Loucy (cell line): ENCODE measurements at regions not wholly inside any gene's neighbourhood (a gene's known extent, or its start where the extent isn't known, plus 50 kb on each side); places are given as distances from the start of the nearest gene placed in this dataset.

Experiments used
- H2AFZ ChIP-seq: fragments of 200-600 bp; sonication (generic); 2 replicates; pipeline ENCODE4 v1.6.0; 2016; ENCODE audit warnings: antibody characterized with exemption, mild to moderate bottlenecking, low read length, moderate library complexity
- H3F3A ChIP-seq: fragments of 200-600 bp; 2 replicates; pipeline ENCODE4 v1.6.0; 2016; ENCODE audit warnings: antibody characterized with exemption, low read depth, mild to moderate bottlenecking
- H3K27me3 ChIP-seq: fragments of 200-600 bp; sonication (generic); 2 replicates; pipeline ENCODE4 v1.6.1; 2014; ENCODE audit warnings: low read length, mild to moderate bottlenecking; ENCODE audit not compliant: insufficient read depth, poor library complexity, severe bottlenecking
- H3K36me3 ChIP-seq: fragments of 200-600 bp; sonication (generic); 2 replicates; pipeline ENCODE4 v1.6.1; 2016; ENCODE audit warnings: low read length; ENCODE audit not compliant: insufficient read depth
- H3K4me1 ChIP-seq: fragments of 200-600 bp; sonication (generic); 2 replicates; pipeline ENCODE4 v1.5.1; 2014; ENCODE audit warnings: low read length, mild to moderate bottlenecking; ENCODE audit not compliant: insufficient read depth, poor library complexity, severe bottlenecking
- H3K4me2 ChIP-seq: fragments of 200-600 bp; sonication (generic); 2 replicates; pipeline ENCODE4 v1.6.0; 2014; ENCODE audit warnings: antibody characterized with exemption, low read length, low read depth, mild to moderate bottlenecking; ENCODE audit not compliant: poor library complexity, severe bottlenecking
- H3K4me3 ChIP-seq: fragments of 200-600 bp; sonication (generic); 2 replicates; pipeline ENCODE4 v1.5.1; 2014; ENCODE audit warnings: low read length, mild to moderate bottlenecking, mixed read lengths; ENCODE audit not compliant: poor library complexity, severe bottlenecking
- H3K79me2 ChIP-seq: fragments of 200-600 bp; sonication (generic); 2 replicates; pipeline ENCODE4 v1.6.1; 2014; ENCODE audit warnings: low read length; ENCODE audit not compliant: insufficient read depth
- H3K9ac ChIP-seq: fragments of 200-600 bp; sonication (generic); 2 replicates; pipeline ENCODE4 v1.6.0; 2014; ENCODE audit warnings: mild to moderate bottlenecking, low read depth, low read length, moderate library complexity; ENCODE audit not compliant: poor library complexity, severe bottlenecking
- H3K9me2 ChIP-seq: fragments of 200-600 bp; sonication (generic); replicated peaks from 2 replicates; pipeline ENCODE4 v1.6.1; 2016; ENCODE audit warnings: low read depth, low read length, mixed read lengths
- H3K9me3 ChIP-seq: fragments of 200-600 bp; sonication (generic); 2 replicates; pipeline ENCODE4 v1.6.1; 2014; ENCODE audit warnings: mild to moderate bottlenecking, antibody characterized with exemption, low read length, low read depth; ENCODE audit not compliant: insufficient read depth
- H4K20me1 ChIP-seq: fragments of 200-600 bp; sonication (generic); 2 replicates; pipeline ENCODE4 v1.6.0; 2014; ENCODE audit warnings: antibody characterized with exemption, low read length, mild to moderate bottlenecking; ENCODE audit not compliant: insufficient read depth, poor library complexity, severe bottlenecking
- EZH2phosphoT487 ChIP-seq: fragments of 200-600 bp; IDR thresholded peaks from 2 replicates; pipeline ENCODE4 v1.6.1; 2018; ENCODE audit warnings: antibody characterized with exemption, mild to moderate bottlenecking, moderate library complexity, borderline replicate concordance
- TF ChIP-seq, protein P1 (sequence below): fragments of 200-600 bp; sonication (generic); conservative IDR thresholded peaks from 2 replicates; pipeline ENCODE4 v1.5.1; 2014; ENCODE audit warnings: mild to moderate bottlenecking, antibody characterized with exemption, low read length

DNA sequence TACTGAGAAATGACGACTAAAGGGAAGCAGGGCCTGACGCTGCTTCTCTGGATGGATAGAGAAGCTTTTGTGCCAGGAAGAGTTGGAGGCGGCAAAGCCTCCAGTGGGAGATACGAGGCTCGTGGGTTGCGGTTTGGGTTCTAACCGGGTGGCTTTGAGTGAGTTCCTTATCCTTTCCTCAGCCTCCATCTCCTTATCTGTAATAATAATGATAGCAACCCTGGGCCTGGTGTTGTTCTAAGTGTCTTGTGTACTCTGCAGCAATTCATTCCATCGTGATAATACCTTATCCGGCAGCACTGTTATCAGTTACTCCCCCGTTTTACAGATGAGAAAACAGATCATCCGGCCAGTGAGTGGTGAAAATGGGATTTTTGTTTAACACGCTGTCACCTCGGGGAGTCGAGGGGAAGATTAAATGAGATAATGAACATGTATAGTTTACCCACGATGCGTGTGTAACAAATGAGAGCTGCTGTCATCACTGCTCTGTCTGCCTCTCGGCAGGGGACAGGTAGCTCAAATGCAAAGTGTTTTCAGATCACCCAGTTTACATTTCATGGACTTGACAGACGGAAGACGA, 52.0 kb upstream of the LHX1 start:
- no peak overlapping the region for H2AFZ ChIP-seq
- no peaks in the 10 kb centered on the region for H3F3A ChIP-seq

DNA sequence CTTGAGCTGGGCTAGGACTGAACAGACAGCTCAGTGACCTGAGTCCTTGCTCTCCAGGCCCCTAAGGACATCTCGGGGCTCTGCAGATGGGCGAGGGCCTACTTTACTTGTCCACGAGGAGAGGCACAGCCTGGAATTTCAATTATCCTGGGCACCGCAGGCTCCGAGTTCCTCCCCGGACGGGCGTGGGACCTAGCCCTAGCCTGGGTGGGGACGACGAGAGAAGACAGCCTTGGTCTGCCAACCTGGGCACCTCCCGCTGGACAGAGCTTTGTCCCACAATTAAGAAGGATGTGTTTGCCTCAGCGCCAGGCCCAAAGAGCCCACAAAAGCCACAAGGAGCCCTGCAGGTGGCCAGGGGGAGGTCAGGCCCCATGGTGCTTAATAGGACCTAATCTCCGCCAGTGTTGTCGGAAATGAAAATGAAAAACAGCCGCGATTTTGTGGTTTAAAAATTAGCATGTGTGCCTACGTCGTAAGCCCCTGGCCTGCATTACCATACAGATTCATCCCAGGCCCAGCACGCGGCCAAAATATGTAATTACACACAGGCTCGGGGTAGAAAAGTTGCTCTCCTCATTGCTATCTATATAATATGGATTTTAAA, 51.4 kb upstream of the LHX1 start:
- H3K79me2 ChIP-seq, result no peaks in the 10 kb centered on the region
- no peak overlapping the region for H2AFZ ChIP-seq
- H3K9me3 ChIP-seq, result no peaks in the 10 kb centered on the region
- no peak for TF ChIP-seq EZH2phosphoT487
- TF ChIP-seq, protein P1, sequence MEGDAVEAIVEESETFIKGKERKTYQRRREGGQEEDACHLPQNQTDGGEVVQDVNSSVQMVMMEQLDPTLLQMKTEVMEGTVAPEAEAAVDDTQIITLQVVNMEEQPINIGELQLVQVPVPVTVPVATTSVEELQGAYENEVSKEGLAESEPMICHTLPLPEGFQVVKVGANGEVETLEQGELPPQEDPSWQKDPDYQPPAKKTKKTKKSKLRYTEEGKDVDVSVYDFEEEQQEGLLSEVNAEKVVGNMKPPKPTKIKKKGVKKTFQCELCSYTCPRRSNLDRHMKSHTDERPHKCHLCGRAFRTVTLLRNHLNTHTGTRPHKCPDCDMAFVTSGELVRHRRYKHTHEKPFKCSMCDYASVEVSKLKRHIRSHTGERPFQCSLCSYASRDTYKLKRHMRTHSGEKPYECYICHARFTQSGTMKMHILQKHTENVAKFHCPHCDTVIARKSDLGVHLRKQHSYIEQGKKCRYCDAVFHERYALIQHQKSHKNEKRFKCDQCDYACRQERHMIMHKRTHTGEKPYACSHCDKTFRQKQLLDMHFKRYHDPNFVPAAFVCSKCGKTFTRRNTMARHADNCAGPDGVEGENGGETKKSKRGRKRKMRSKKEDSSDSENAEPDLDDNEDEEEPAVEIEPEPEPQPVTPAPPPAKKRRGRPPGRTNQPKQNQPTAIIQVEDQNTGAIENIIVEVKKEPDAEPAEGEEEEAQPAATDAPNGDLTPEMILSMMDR, result no peak
- no peaks in the 10 kb centered on the region for H3K36me3 ChIP-seq
- no peaks in the 10 kb centered on the region for H3K4me1 ChIP-seq
- no peak overlapping the region for H3K4me3 ChIP-seq
- H3F3A ChIP-seq, result no peaks in the 10 kb centered on the region
- H3K9me2 ChIP-seq, result no peaks in the 10 kb centered on the region
- no peak overlapping the region for H3K9ac ChIP-seq
- no peak overlapping the region for H3K4me2 ChIP-seq
- H3K27me3 ChIP-seq, result no peaks in the 10 kb centered on the region
- no peaks in the 10 kb centered on the region for H4K20me1 ChIP-seq

More for the DNA sequence above, 52.0 kb upstream of the LHX1 start:
- H3K4me2 ChIP-seq, result no peak overlapping the region
- no peaks in the 10 kb centered on the region for H3K9me2 ChIP-seq
- H3K4me3 ChIP-seq, result no peak overlapping the region
- no peak for TF ChIP-seq EZH2phosphoT487
- TF ChIP-seq, protein P1, result no peak
- no peaks in the 10 kb centered on the region for H3K36me3 ChIP-seq
- no peaks in the 10 kb centered on the region for H4K20me1 ChIP-seq
- no peaks in the 10 kb centered on the region for H3K9me3 ChIP-seq
- H3K4me1 ChIP-seq, result no peaks in the 10 kb centered on the region
- H3K27me3 ChIP-seq, result no peaks in the 10 kb centered on the region
- H3K9ac ChIP-seq, result no peak overlapping the region
- H3K79me2 ChIP-seq, result no peaks in the 10 kb centered on the region
